HTR-8/SVneo (cell line): ENCODE measurements at regions not wholly inside any gene's neighbourhood (a gene's known extent, or its start where the extent isn't known, plus 50 kb on each side); places are given as distances from the start of the nearest gene placed in this dataset.
A peak's percentile ranks its signal among the peaks of the same experiment; 100 is the strongest.

Experiments
- DNase-seq: peaks from one replicate; pipeline ENCODE4 v3.0.0; 2011; ENCODE audit warnings: low spot score, mixed read lengths; ENCODE audit not compliant: insufficient read length
- FAIRE-seq: peaks from 2 replicates; lab custom pipeline; 2011; peaks lifted over from hg19 to GRCh38; lab: Jason Lieb, UNC

DNA sequence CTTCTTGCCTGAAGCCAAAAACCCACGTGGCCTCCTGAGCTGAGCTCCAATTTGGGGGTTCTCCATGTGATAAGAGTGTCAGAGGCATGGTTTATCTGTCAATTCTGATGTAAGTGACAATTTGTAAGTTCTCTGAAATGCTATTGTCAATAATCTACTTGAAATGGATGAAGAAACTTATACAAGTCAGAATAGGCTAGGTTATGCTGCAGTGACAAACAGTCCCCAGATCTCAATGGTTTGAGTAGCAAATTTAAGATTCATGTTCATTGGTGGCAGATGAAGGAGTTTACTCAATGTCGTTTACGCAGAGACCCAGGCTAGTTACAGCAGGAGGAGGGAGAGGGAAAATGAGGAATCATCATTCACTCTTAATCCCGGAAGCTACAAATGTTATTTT, 352.4 kb downstream of the KIF16B start:
- FAIRE-seq = no peak

DNA sequence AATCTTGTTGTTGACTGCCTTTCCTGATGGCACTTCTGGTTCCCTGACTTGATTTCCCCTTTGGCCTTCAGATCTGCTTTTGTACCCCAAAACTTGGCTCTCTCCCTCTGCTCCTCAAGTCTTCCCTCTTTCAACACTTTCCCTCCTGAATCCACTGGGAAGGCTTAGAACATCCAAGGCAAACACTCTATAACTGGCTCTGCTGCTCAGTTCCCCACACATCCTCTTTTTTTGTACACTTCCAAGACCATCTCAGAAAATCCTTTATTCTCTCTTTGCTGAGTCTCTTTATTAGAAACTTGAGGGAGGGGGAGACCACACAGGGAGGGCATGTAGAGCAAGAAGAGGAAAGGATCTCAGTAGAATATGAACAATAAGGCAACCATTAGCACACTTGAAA, 354.1 kb downstream of the KIF16B start:
- FAIRE-seq (no peak), DNase-seq (no peak)

More for the DNA sequence above, 352.4 kb downstream of the KIF16B start:
- DNase-seq = no peak

- DNase-seq = no peak
- no peak for FAIRE-seq
These were observed 356.4 kb downstream of the KIF16B start for GRCh38 chr20:16216914-16217230.

- FAIRE-seq = no peak
- DNase-seq = no peak
These were observed 356.9 kb downstream of the KIF16B start for GRCh38 chr20:16216227-16216913.

DNA sequence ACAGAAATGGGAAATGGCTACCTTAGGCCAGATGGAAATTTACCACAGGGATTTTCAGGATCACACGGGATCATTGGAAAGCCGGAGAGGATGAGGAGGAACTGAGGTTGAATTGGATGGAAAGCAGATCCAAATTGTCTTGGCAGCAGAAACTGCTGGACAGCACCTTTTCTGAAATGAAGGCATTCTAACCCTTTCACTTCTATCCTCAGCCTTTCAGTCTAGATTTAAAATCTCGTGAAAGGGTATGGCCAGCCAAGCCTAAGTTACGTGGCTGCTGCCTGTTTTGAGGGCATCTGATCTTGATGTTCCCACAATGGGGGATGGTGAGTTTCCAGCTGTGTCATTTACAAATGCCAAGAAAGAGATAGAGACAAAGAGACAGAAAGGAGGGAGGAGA, 358.2 kb downstream of the KIF16B start:
- FAIRE-seq (no peak), DNase-seq (no peak)

GRCh38 chr20:16212790-16213189, 360.5 kb downstream of the KIF16B start:
- FAIRE-seq (no peak), DNase-seq (no peak)

GRCh38 chr20:16209951-16210361, 363.3 kb downstream of the KIF16B start:
- FAIRE-seq = no peak
- DNase-seq = no peak

GRCh38 chr20:16209357-16209756, 363.9 kb downstream of the KIF16B start:
- no peak for DNase-seq
- no peak for FAIRE-seq

DNA sequence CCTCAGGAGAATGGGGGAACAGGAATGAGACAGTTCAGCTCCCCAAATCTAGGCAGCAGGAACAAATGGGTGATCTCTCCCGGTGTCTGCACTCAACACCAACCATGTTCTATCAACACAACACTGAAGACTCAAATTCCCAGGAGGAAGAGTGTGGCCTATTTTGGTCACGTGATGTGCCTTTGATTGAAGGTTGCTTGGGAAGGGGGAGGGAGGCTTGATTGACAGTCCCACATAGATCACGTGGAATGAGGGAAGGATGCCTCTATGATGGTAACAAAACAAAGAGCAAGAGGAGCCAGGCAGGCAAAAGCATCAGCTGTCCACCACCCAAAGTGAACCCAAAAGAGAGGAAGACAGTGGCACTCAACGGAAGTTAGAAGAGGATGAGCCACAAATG, 364.8 kb downstream of the KIF16B start:
- DNase-seq = no peak
- FAIRE-seq = no peak

DNA sequence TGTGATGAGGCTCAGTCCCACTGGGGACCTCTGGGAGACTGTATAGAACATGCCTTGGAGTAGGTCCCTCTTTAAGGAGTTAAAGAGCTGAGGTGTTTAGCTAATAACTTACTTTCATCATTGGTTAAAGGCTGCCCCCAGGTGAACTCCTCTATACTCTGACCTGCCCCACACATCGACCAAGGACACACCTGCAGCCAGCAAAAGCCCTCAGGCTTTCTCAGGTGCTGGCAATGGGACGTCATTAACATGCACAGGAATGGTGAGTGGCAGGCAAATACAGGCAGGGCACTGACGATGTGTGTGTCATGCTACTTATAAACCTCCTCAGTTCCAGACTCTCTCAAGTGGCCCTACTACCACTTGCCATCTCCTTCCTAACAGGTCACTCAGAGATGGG, 366.4 kb downstream of the KIF16B start:
- no peak for FAIRE-seq

GRCh38 chr20:16205507-16205906, 367.7 kb downstream of the KIF16B start:
- FAIRE-seq = no peak
- no peak for DNase-seq

More for the DNA sequence above, 366.4 kb downstream of the KIF16B start:
- DNase-seq = no peak

- FAIRE-seq (no peak), DNase-seq (no peak)
These were observed 370.2 kb downstream of the KIF16B start for GRCh38 chr20:16203096-16203495.

- FAIRE-seq = no peak
- DNase-seq = no peak
These were observed 372.1 kb downstream of the KIF16B start for GRCh38 chr20:16201191-16201590.

DNA sequence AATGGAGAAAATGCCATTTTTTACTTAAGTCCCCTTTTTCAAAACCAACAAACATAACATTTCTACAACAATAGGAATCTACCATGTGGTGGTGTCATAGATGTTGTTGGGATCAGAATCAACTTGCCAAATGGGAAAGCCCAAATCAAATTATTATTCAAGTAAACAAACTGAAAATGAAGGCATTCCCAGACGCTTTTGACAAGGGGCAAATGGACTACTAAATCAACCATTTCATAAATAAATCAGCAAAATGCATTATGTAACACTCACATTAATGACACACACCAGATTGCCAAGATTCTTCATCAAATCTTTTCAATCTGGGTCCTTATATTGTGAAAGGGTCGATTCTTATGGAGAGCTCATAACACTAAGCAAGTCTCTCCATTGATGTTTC, 375.6 kb downstream of the KIF16B start:
- no peak for FAIRE-seq
- no peak for DNase-seq

GRCh38 chr20:16195671-16196070, 377.6 kb downstream of the KIF16B start:
- no peak for FAIRE-seq

GRCh38 chr20:16194617-16195360, 378.5 kb downstream of the KIF16B start:
- DNase-seq = no peak
- FAIRE-seq = no peak

More at GRCh38 chr20:16195671-16196070, 377.6 kb downstream of the KIF16B start:
- no peak for DNase-seq

DNA sequence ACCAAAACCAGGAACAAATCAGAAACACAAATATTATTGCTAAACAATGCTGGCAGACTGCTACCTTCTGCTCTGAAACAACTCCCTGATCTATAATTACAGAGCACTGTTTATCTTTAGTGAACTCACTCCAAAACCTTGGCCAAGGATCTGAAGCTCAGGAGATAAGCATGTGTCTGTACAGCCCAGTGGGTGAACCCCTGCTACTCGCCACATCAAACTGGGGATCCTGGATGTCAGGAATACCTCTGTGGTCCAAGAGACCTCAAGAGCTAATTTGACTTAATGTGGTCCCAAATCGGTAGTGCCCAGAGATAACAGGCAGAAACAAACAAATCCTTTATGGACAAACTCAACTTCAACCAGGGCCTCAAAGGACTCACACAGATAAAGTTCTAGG, 381.8 kb downstream of the KIF16B start:
- FAIRE-seq = no peak
- DNase-seq = no peak

GRCh38 chr20:16189371-16189770, 383.9 kb downstream of the KIF16B start:
- no peak for DNase-seq
- no peak for FAIRE-seq

- FAIRE-seq = peak; percentile 97
- DNase-seq = no peak
These were observed 385.2 kb downstream of the KIF16B start for GRCh38 chr20:16187956-16188616.

GRCh38 chr20:16179919-16180318, 393.3 kb downstream of the KIF16B start:
- FAIRE-seq (no peak), DNase-seq (no peak)

DNA sequence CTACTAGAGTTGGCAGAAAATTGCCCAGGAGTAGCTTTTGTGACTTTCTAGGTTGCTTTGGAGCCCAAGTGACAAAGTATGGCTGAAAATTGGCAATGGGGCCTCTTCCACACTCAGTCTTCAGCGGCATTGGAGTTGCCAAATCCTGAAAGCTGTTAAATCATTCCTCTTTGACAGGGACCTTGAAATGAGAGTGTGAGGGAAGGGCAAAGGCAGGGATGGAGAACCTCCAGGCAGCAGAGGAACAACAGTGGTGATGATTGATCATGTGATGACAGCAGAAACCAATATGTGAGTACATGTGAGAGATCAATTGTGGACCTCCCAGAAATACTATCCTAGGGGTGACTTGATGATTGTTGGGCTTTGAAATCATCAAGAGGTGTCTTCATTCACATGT, 393.9 kb downstream of the KIF16B start:
- DNase-seq (no peak), FAIRE-seq (no peak)
